ENCODE measurements at regions not wholly inside any gene's neighbourhood (a gene's known extent, or its start where the extent isn't known, plus 50 kb on each side); places are given as distances from the start of the nearest gene placed in this dataset.
"Not testable (repeated sequence)": the region's sequence is repeated elsewhere in the genome, so short reads cannot be mapped to it uniquely, and the experiment has no call there.

- H3K9me3 ChIP-seq; H3K36me3 ChIP-seq (replicated peaks); H3K4me1 ChIP-seq; H3K4me3 ChIP-seq; H3K27me3 ChIP-seq (ENCODE audit: low read depth); DNase-seq (ENCODE audit: low spot score in 2 of 2); in situ Hi-C loops (cut with MboI; ENCODE audit: low sequenced_read_pairs): not testable (repeated sequence)
Measured at GRCh38 chrX:3919668-3920423, 206.4 kb upstream of the PRKX start.

- H3K4me3 ChIP-seq; DNase-seq (ENCODE audit: low spot score in 2 of 2); H3K27me3 ChIP-seq (ENCODE audit: low read depth); in situ Hi-C loops (cut with MboI; ENCODE audit: low sequenced_read_pairs); H3K36me3 ChIP-seq (replicated peaks); H3K4me1 ChIP-seq; H3K9me3 ChIP-seq: not testable (repeated sequence)
Measured at GRCh38 chrX:3914813-3915212, 201.4 kb upstream of the PRKX start.

- DNase-seq (ENCODE audit: low spot score in 2 of 2); in situ Hi-C loops (cut with MboI; ENCODE audit: low sequenced_read_pairs); H3K4me3 ChIP-seq; H3K9me3 ChIP-seq; H3K36me3 ChIP-seq (replicated peaks); H3K27me3 ChIP-seq (ENCODE audit: low read depth); H3K4me1 ChIP-seq: not testable (repeated sequence)
Measured at GRCh38 chrX:3914059-3914458, 200.6 kb upstream of the PRKX start.

- H3K36me3 ChIP-seq (replicated peaks); H3K9me3 ChIP-seq; DNase-seq (ENCODE audit: low spot score in 2 of 2); H3K4me3 ChIP-seq; H3K4me1 ChIP-seq; in situ Hi-C loops (cut with MboI; ENCODE audit: low sequenced_read_pairs); H3K27me3 ChIP-seq (ENCODE audit: low read depth): not testable (repeated sequence)
Measured at GRCh38 chrX:3911012-3911411, 197.6 kb upstream of the PRKX start.

- H3K27me3 ChIP-seq (ENCODE audit: low read depth); H3K4me3 ChIP-seq; DNase-seq (ENCODE audit: low spot score in 2 of 2); H3K9me3 ChIP-seq; in situ Hi-C loops (cut with MboI; ENCODE audit: low sequenced_read_pairs); H3K4me1 ChIP-seq; H3K36me3 ChIP-seq (replicated peaks): not testable (repeated sequence)
Measured at GRCh38 chrX:3910611-3911010, 197.2 kb upstream of the PRKX start.

- in situ Hi-C loops (cut with MboI; ENCODE audit: low sequenced_read_pairs); H3K4me3 ChIP-seq: not testable (repeated sequence)
Measured at GRCh38 chrX:3905522-3906258, 192.2 kb upstream of the PRKX start.

DNA sequence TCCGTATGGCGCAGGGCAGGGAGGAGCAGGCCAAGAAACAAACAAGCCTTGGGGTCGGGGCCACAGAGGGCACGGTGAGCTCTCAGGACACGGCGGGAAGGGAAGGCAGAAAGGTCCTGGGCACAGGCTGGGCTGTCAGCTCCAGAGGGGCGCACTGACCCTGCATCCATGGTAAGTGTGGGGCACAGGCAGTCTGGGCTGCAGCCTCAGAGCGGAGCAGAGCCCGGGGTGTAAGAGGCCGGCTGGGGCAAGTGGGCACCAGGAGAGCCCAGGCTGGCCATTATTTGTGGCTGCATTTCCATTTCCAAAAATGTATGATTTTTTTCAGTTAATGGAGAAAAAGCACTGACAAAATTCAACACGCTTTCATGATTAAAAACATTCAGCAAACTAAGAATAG is 188.8 kb upstream of the PRKX start:
- H3K9me3 ChIP-seq; H3K36me3 ChIP-seq (replicated peaks); DNase-seq (ENCODE audit: low spot score in 2 of 2); in situ Hi-C loops (cut with MboI; ENCODE audit: low sequenced_read_pairs); H3K4me1 ChIP-seq; H3K27me3 ChIP-seq (ENCODE audit: low read depth); H3K4me3 ChIP-seq: not testable (repeated sequence)

More at GRCh38 chrX:3905522-3906258, 192.2 kb upstream of the PRKX start:
- not testable (repeated sequence) for H3K9me3 ChIP-seq; H3K36me3 ChIP-seq (replicated peaks); DNase-seq (ENCODE audit: low spot score in 2 of 2); H3K27me3 ChIP-seq (ENCODE audit: low read depth); H3K4me1 ChIP-seq

DNA sequence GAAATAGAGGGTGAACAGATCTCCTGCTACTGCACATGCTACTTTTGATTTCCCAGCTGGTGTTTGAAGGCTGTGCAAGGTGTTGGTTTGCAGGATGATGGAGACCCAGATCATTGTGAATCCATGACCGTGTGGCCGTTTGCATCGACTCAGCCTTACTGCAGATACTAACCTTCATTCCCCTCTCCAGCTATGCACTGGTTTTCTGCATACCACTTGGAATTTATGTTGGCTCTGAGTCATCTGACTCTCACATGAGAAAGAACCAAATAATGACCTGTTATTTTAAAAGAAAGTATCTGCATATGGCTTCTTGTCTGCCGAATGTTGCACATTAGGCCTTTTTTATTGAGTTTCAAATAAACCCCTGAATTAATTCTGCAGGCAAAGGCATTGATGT is 183.3 kb upstream of the PRKX start:
- DNase-seq (ENCODE audit: low spot score in 2 of 2); in situ Hi-C loops (cut with MboI; ENCODE audit: low sequenced_read_pairs): not testable (repeated sequence)

GRCh38 chrX:3882553-3882920 is 169.1 kb upstream of the PRKX start:
- H3K4me1 ChIP-seq; in situ Hi-C loops (cut with MboI; ENCODE audit: low sequenced_read_pairs); H3K9me3 ChIP-seq; H3K27me3 ChIP-seq (ENCODE audit: low read depth); H3K4me3 ChIP-seq; DNase-seq (ENCODE audit: low spot score in 2 of 2); H3K36me3 ChIP-seq (replicated peaks): not testable (repeated sequence)

More for the DNA sequence above, 183.3 kb upstream of the PRKX start:
- not testable (repeated sequence) for H3K4me3 ChIP-seq; H3K4me1 ChIP-seq; H3K9me3 ChIP-seq; H3K36me3 ChIP-seq (replicated peaks); H3K27me3 ChIP-seq (ENCODE audit: low read depth)

GRCh38 chrX:3881898-3882552 is 168.6 kb upstream of the PRKX start:
- H3K4me1 ChIP-seq; H3K27me3 ChIP-seq (ENCODE audit: low read depth); DNase-seq (ENCODE audit: low spot score in 2 of 2); H3K9me3 ChIP-seq; in situ Hi-C loops (cut with MboI; ENCODE audit: low sequenced_read_pairs); H3K4me3 ChIP-seq; H3K36me3 ChIP-seq (replicated peaks): not testable (repeated sequence)

GRCh38 chrX:3881255-3881895 is 167.9 kb upstream of the PRKX start:
- H3K27me3 ChIP-seq (ENCODE audit: low read depth); H3K4me3 ChIP-seq; DNase-seq (ENCODE audit: low spot score in 2 of 2); in situ Hi-C loops (cut with MboI; ENCODE audit: low sequenced_read_pairs); H3K4me1 ChIP-seq; H3K36me3 ChIP-seq (replicated peaks); H3K9me3 ChIP-seq: not testable (repeated sequence)

DNA sequence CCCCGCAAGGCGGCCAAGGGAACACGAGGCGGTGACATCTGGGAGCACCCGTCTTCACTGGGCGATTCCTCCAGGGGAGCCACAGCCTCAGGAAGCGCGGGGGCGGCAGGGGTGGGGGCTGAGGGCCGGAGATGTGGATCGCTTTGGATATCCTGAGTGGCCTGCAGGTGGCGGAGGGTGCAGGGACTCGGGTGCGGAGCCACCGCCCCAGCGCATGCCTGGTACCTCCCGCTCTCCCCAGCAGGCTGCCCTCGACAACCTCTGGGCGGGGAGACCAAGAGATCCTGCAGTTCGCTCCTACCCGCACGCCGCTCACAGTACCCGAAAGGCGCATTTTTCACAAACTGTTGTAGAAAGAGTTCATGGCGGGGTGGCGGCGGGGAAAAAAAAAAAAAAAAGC is 162.9 kb upstream of the PRKX start:
- in situ Hi-C loops (cut with MboI; ENCODE audit: low sequenced_read_pairs); H3K27me3 ChIP-seq (ENCODE audit: low read depth): not testable (repeated sequence)

DNA sequence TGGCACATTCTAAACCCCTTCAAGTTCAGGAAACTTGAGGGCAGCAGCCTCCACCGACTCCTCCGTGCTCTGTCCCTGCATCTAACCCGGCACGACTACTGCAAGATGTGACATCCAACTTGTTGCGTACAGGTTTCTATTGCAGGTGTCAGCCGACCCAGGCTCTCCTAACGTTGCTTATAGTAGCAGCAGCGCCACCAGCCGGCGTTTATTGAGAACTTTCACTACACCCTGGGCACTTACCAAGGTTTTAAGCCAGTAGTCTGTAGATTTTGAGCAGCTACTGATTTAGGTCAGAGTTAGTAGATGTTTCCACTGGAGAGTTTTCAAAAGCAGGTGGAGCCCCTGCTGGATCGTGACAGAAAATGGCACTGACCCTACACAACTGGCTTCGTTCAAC is 162.2 kb upstream of the PRKX start:
- H3K9me3 ChIP-seq; DNase-seq (ENCODE audit: low spot score in 2 of 2); H3K36me3 ChIP-seq (replicated peaks); H3K4me1 ChIP-seq; H3K4me3 ChIP-seq; in situ Hi-C loops (cut with MboI; ENCODE audit: low sequenced_read_pairs); H3K27me3 ChIP-seq (ENCODE audit: low read depth): not testable (repeated sequence)

More for the DNA sequence above, 162.9 kb upstream of the PRKX start:
- not testable (repeated sequence) for H3K36me3 ChIP-seq (replicated peaks); H3K9me3 ChIP-seq; H3K4me3 ChIP-seq; H3K4me1 ChIP-seq; DNase-seq (ENCODE audit: low spot score in 2 of 2)

Measured in HAP-1 (cell line).